ENCODE measurements at regions not wholly inside any gene's neighbourhood (a gene's known extent, or its start where the extent isn't known, plus 50 kb on each side); places are given as distances from the start of the nearest gene placed in this dataset.

GRCh38 chr11:29022676-29023075, 914.5 kb downstream of the METTL15 start:
- TF ChIP-seq POLR2AphosphoS5 (IDR thresholded peaks at IDR 0.05; ENCODE audit: low read depth, low read length), result no peak
- TF ChIP-seq POLR2A (IDR thresholded peaks at IDR 0.05; ENCODE audit: low read depth, low read length), result no peak
- TF ChIP-seq TAF1 (IDR thresholded peaks at IDR 0.05; ENCODE audit: low read depth, low read length), result no peak
- no peak for TF ChIP-seq SPI1 (IDR thresholded peaks at IDR 0.05; ENCODE audit: low read depth, low read length)
- TF ChIP-seq PAX5 (IDR thresholded peaks at IDR 0.05; ENCODE audit: insufficient read depth, low read length, severe bottlenecking), result no peak
- TF ChIP-seq POU2F2 (IDR thresholded peaks at IDR 0.05; ENCODE audit: low read depth, low read length), result no peak
